ENCODE measurements at regions not wholly inside any gene's neighbourhood (a gene's known extent, or its start where the extent isn't known, plus 50 kb on each side); places are given as distances from the start of the nearest gene placed in this dataset.

- WGBS, 2 donors, result 83 to 91% methylated on average over 6 of the region's 6 CpGs
- Histone ChIP-seq H3K9me3 (no peaks in the 10 kb centered on the region), H3K27me3 (no peaks in the 10 kb centered on the region), H3K27ac (no peak overlapping the region), H3K36me3 (no peaks in the 10 kb centered on the region), H3K4me1 (no peaks in the 10 kb centered on the region), H3K4me3 (no peak overlapping the region)
- no peak for TF ChIP-seq CTCF (IDR thresholded peaks at IDR 0.05)
- ATAC-seq (no peak), FAIRE-seq (no peak), DNase-seq (no peak)
- intact Hi-C loops (cut with DNase I), result no loop called here
Measured at GRCh38 chr6:40887792-40888340, 151.2 kb downstream of the UNC5CL start.

- no peak for TF ChIP-seq CTCF (IDR thresholded peaks at IDR 0.05)
Measured at GRCh38 chr6:40887079-40887791, 151.8 kb downstream of the UNC5CL start.

GRCh38 chr6:40885139-40885774, 153.8 kb downstream of the UNC5CL start:
- H3K27me3 ChIP-seq, result no peaks in the 10 kb centered on the region
- DNase-seq (no peak), ATAC-seq (peak in 1 of 4 donors; percentile 67), FAIRE-seq (no peak)
- H3K36me3 ChIP-seq, result no peaks in the 10 kb centered on the region
- 43 to 46% methylated on average over 5 of the region's 5 CpGs for WGBS, 2 donors
- H3K4me3 ChIP-seq, result no peak overlapping the region
- H3K4me1 ChIP-seq, result peaks cover 4 to 11% (median 9%) of the 10 kb centered on the region in 3 donors
- TF ChIP-seq CTCF (IDR thresholded peaks at IDR 0.05), result no peak
- intact Hi-C loops (cut with DNase I), result no loop called here
- H3K27ac ChIP-seq, result no peak overlapping the region
- no peaks in the 10 kb centered on the region for H3K9me3 ChIP-seq

More at GRCh38 chr6:40887079-40887791, 151.8 kb downstream of the UNC5CL start:
- intact Hi-C loops (cut with DNase I), result no loop called here
- Histone ChIP-seq H3K27ac (no peak overlapping the region), H3K4me1 (peaks cover 0 to 1% (median under 1%) of the 10 kb centered on the region in 3 donors), H3K27me3 (no peaks in the 10 kb centered on the region), H3K36me3 (no peaks in the 10 kb centered on the region), H3K9me3 (no peaks in the 10 kb centered on the region), H3K4me3 (no peak overlapping the region)
- WGBS, 2 donors, result 84 to 91% methylated on average over 8 of the region's 8 CpGs
- no peak for ATAC-seq
- DNase-seq, result no peak
- no peak for FAIRE-seq

- no peak overlapping the region for H3K4me3 ChIP-seq
- no peak overlapping the region for H3K27ac ChIP-seq
- no peaks in the 10 kb centered on the region for H3K27me3 ChIP-seq
- no peak for TF ChIP-seq CTCF (IDR thresholded peaks at IDR 0.05)
- peaks cover 4 to 11% (median 9%) of the 10 kb centered on the region in 3 donors for H3K4me1 ChIP-seq
- whole genome bisulfite sequencing, 2 donors, result 37 to 43% methylated on average over 6 of the region's 6 CpGs
- FAIRE-seq, result no peak
- H3K36me3 ChIP-seq, result no peaks in the 10 kb centered on the region
- intact Hi-C loops (cut with DNase I), result no loop called here
- DNase-seq, result peak; percentile 57 to 92 (median 80)
- no peaks in the 10 kb centered on the region for H3K9me3 ChIP-seq
- ATAC-seq, result peak; percentile 71 to 86 (median 77)
Measured at GRCh38 chr6:40882323-40882997, 156.6 kb downstream of the UNC5CL start.

Data from pancreas (tissue), 10 donors.